ENCODE measurements at regions not wholly inside any gene's neighbourhood (a gene's known extent, or its start where the extent isn't known, plus 50 kb on each side); places are given as distances from the start of the nearest gene placed in this dataset.

- Histone ChIP-seq H3K23ac (ENCODE audit: low read depth, low read length) (no peak overlapping the region), H2AK9ac (replicated peaks; ENCODE audit: low read depth, low read length, poor library complexity) (no peak overlapping the region), H2BK15ac (ENCODE audit: low read depth, low read length) (no peak overlapping the region), H3K56ac (ENCODE audit: extremely low read depth, insufficient read depth, low read length) (no peak overlapping the region), H2AFZ (replicated peaks; ENCODE audit: low read length, poor library complexity) (no peak overlapping the region), H3K14ac (replicated peaks; ENCODE audit: low read depth, low read length) (no peak overlapping the region), H2BK20ac (ENCODE audit: low read depth, low read length) (no peak overlapping the region), H2AK5ac (ENCODE audit: low read depth, low read length) (no peak overlapping the region), H3K79me1 (ENCODE audit: low read depth in 1 of 2, low read length in 2 of 2) (no peaks in the 10 kb centered on the region), H2BK120ac (ENCODE audit: low read depth, low read length) (no peak overlapping the region), H4K20me1 (ENCODE audit: insufficient read depth, low read length) (no peaks in the 10 kb centered on the region), H3K36me3 (ENCODE audit: control insufficient read depth, insufficient read depth, low read length) (no peaks in the 10 kb centered on the region), H4K91ac (ENCODE audit: insufficient read depth, low read depth, low read length) (no peak overlapping the region), H3K4ac (ENCODE audit: low read depth, low read length) (no peak overlapping the region), H3K27ac (ENCODE audit: insufficient read depth, low read length) (no peak overlapping the region), H3K9me3 (ENCODE audit: control insufficient read depth, insufficient read depth, low read length) (no peaks in the 10 kb centered on the region), H3K18ac (ENCODE audit: low read depth, low read length) (no peak overlapping the region), H3K9ac (ENCODE audit: low read depth, low read length) (no peak overlapping the region), H3K4me2 (ENCODE audit: low read depth, low read length) (no peak overlapping the region), H3K9me1 (ENCODE audit: insufficient read depth, low read length) (no peaks in the 10 kb centered on the region), H3K4me1 (ENCODE audit: control insufficient read depth, insufficient read depth, low read length) (no peaks in the 10 kb centered on the region), H3K27me3 (ENCODE audit: control insufficient read depth, insufficient read depth, low read length) (no peaks in the 10 kb centered on the region), H4K8ac (ENCODE audit: low read depth in 2 of 2, low read length in 2 of 2) (no peak overlapping the region), H3K4me3 (ENCODE audit: insufficient read depth, low read depth, low read length) (no peak overlapping the region), H4K5ac (ENCODE audit: low read depth, low read length) (no peak overlapping the region), H2BK5ac (ENCODE audit: low read depth, low read length, poor library complexity, severe bottlenecking) (no peak overlapping the region)
- ATAC-seq (ENCODE audit: low read depth) (no peak), DNase-seq (no peak)
- POLR2A ChIA-PET (ENCODE audit: unreplicated experiment) = no interaction called here
- in situ Hi-C loops (cut with MboI; ENCODE audit: low sequenced_read_pairs) (no loop called here), dilution Hi-C loops (cut with HindIII; ENCODE audit: low sequenced_read_pairs, unreplicated experiment) (no loop called here), intact Hi-C loops (cut with micrococcal nuclease) (no loop called here)
- BruUV-seq (replicated peaks) = no TSS peak
- WGBS, 2 experiments (ENCODE audit: extremely low coverage in 2 of 2, insufficient read length in 1 of 2) = 80% methylated on average over 2 of the region's 7 CpGs; no CpG with 5 or more reads in 1 of the 2 experiments
- TF ChIP-seq FOS (IDR thresholded peaks at IDR 0.05; ENCODE audit: low read depth, low read length) (no peak), BHLHE40 (IDR thresholded peaks at IDR 0.05; ENCODE audit: low read depth, low read length) (no peak), POLR2A (IDR thresholded peaks at IDR 0.05; ENCODE audit: low read depth, low read length) (no peak)
- CTCF ChIA-PET = no interaction called here
Observed at GRCh38 chr5:120886351-120886860, 422.3 kb downstream of the PRR16 start.

All from IMR-90 (cell line).